ENCODE measurements at regions not wholly inside any gene's neighbourhood (a gene's known extent, or its start where the extent isn't known, plus 50 kb on each side); places are given as distances from the start of the nearest gene placed in this dataset.
A peak's percentile ranks its signal among the peaks of the same experiment; 100 is the strongest.

- FAIRE-seq (no peak), DNase-seq (no peak)
- Histone ChIP-seq H3K27me3 (ENCODE audit: control insufficient read depth in 3 of 3, insufficient read depth in 3 of 3, low read length in 3 of 3) (no peaks in the 10 kb centered on the region), H3K36me3 (ENCODE audit: control insufficient read depth in 3 of 3, insufficient read depth in 2 of 3, low read depth in 1 of 3, low read length in 3 of 3) (no peaks in the 10 kb centered on the region), H3K4me3 (ENCODE audit: low read depth in 1 of 3, low read length in 3 of 3) (no peak overlapping the region), H3K27ac (ENCODE audit: low read depth in 1 of 3, low read length in 2 of 3) (no peak overlapping the region), H3K4me1 (ENCODE audit: control insufficient read depth in 3 of 3, insufficient read depth in 2 of 3, low read depth in 1 of 3, low read length in 2 of 3) (no peaks in the 10 kb centered on the region), H3K9me3 (ENCODE audit: control insufficient read depth in 2 of 2, insufficient read depth in 1 of 2, low read depth in 1 of 2, low read length in 1 of 2) (no peaks in the 10 kb centered on the region)
Observed at GRCh38 chr2:228701506-228701905, 520.0 kb upstream of the SPHKAP start.

GRCh38 chr2:228700638-228701037, 519.2 kb upstream of the SPHKAP start:
- Histone ChIP-seq H3K36me3 (ENCODE audit: control insufficient read depth in 3 of 3, insufficient read depth in 2 of 3, low read depth in 1 of 3, low read length in 3 of 3) (no peaks in the 10 kb centered on the region), H3K4me3 (ENCODE audit: low read depth in 1 of 3, low read length in 3 of 3) (no peak overlapping the region), H3K27me3 (ENCODE audit: control insufficient read depth in 3 of 3, insufficient read depth in 3 of 3, low read length in 3 of 3) (no peaks in the 10 kb centered on the region), H3K4me1 (ENCODE audit: control insufficient read depth in 3 of 3, insufficient read depth in 2 of 3, low read depth in 1 of 3, low read length in 2 of 3) (no peaks in the 10 kb centered on the region), H3K27ac (ENCODE audit: low read depth in 1 of 3, low read length in 2 of 3) (no peak overlapping the region), H3K9me3 (ENCODE audit: control insufficient read depth in 2 of 2, insufficient read depth in 1 of 2, low read depth in 1 of 2, low read length in 1 of 2) (no peaks in the 10 kb centered on the region)
- no peak for DNase-seq
- WGBS, 3 donors = 75 to 84% (median 83%) methylated on average over 7 of the region's 7 CpGs
- no peak for FAIRE-seq

- no peaks in the 10 kb centered on the region for H3K9me3 ChIP-seq (ENCODE audit: control insufficient read depth in 2 of 2, insufficient read depth in 1 of 2, low read depth in 1 of 2, low read length in 1 of 2)
- WGBS, 3 donors = 91 to 95% (median 93%) methylated on average over 5 of the region's 5 CpGs
- H3K4me3 ChIP-seq (ENCODE audit: low read depth in 1 of 3, low read length in 3 of 3) = no peak overlapping the region
- FAIRE-seq = no peak
- no peak for DNase-seq
- H3K27ac ChIP-seq (ENCODE audit: low read depth in 1 of 3, low read length in 2 of 3) = no peak overlapping the region
- H3K27me3 ChIP-seq (ENCODE audit: control insufficient read depth in 3 of 3, insufficient read depth in 3 of 3, low read length in 3 of 3) = no peaks in the 10 kb centered on the region
- H3K4me1 ChIP-seq (ENCODE audit: control insufficient read depth in 3 of 3, insufficient read depth in 2 of 3, low read depth in 1 of 3, low read length in 2 of 3) = no peaks in the 10 kb centered on the region
- H3K36me3 ChIP-seq (ENCODE audit: control insufficient read depth in 3 of 3, insufficient read depth in 2 of 3, low read depth in 1 of 3, low read length in 3 of 3) = no peaks in the 10 kb centered on the region
Observed at GRCh38 chr2:228699888-228700287, 518.4 kb upstream of the SPHKAP start.

GRCh38 chr2:228699400-228699799, 517.9 kb upstream of the SPHKAP start:
- 38 to 58% (median 42%) methylated on average over 5 of the region's 5 CpGs for WGBS, 3 donors
- FAIRE-seq (no peak), DNase-seq (no peak)
- Histone ChIP-seq H3K36me3 (ENCODE audit: control insufficient read depth in 3 of 3, insufficient read depth in 2 of 3, low read depth in 1 of 3, low read length in 3 of 3) (no peaks in the 10 kb centered on the region), H3K27me3 (ENCODE audit: control insufficient read depth in 3 of 3, insufficient read depth in 3 of 3, low read length in 3 of 3) (no peaks in the 10 kb centered on the region), H3K4me1 (ENCODE audit: control insufficient read depth in 3 of 3, insufficient read depth in 2 of 3, low read depth in 1 of 3, low read length in 2 of 3) (no peaks in the 10 kb centered on the region), H3K4me3 (ENCODE audit: low read depth in 1 of 3, low read length in 3 of 3) (no peak overlapping the region), H3K9me3 (ENCODE audit: control insufficient read depth in 2 of 2, insufficient read depth in 1 of 2, low read depth in 1 of 2, low read length in 1 of 2) (no peaks in the 10 kb centered on the region), H3K27ac (ENCODE audit: low read depth in 1 of 3, low read length in 2 of 3) (no peak overlapping the region)

GRCh38 chr2:228698963-228699362, 517.5 kb upstream of the SPHKAP start:
- H3K4me1 ChIP-seq (ENCODE audit: control insufficient read depth in 3 of 3, insufficient read depth in 2 of 3, low read depth in 1 of 3, low read length in 2 of 3) = no peaks in the 10 kb centered on the region
- H3K9me3 ChIP-seq (ENCODE audit: control insufficient read depth in 2 of 2, insufficient read depth in 1 of 2, low read depth in 1 of 2, low read length in 1 of 2) = no peaks in the 10 kb centered on the region
- no peak overlapping the region for H3K27ac ChIP-seq (ENCODE audit: low read depth in 1 of 3, low read length in 2 of 3)
- no peaks in the 10 kb centered on the region for H3K27me3 ChIP-seq (ENCODE audit: control insufficient read depth in 3 of 3, insufficient read depth in 3 of 3, low read length in 3 of 3)
- WGBS, 3 donors = 43 to 67% (median 47%) methylated on average over 3 of the region's 3 CpGs
- no peak for DNase-seq
- no peak for FAIRE-seq
- no peak overlapping the region for H3K4me3 ChIP-seq (ENCODE audit: low read depth in 1 of 3, low read length in 3 of 3)
- H3K36me3 ChIP-seq (ENCODE audit: control insufficient read depth in 3 of 3, insufficient read depth in 2 of 3, low read depth in 1 of 3, low read length in 3 of 3) = no peaks in the 10 kb centered on the region

GRCh38 chr2:228697456-228697855, 516.0 kb upstream of the SPHKAP start:
- Histone ChIP-seq H3K9me3 (ENCODE audit: control insufficient read depth in 2 of 2, insufficient read depth in 1 of 2, low read depth in 1 of 2, low read length in 1 of 2) (no peaks in the 10 kb centered on the region), H3K36me3 (ENCODE audit: control insufficient read depth in 3 of 3, insufficient read depth in 2 of 3, low read depth in 1 of 3, low read length in 3 of 3) (no peaks in the 10 kb centered on the region), H3K4me3 (ENCODE audit: low read depth in 1 of 3, low read length in 3 of 3) (no peak overlapping the region), H3K27me3 (ENCODE audit: control insufficient read depth in 3 of 3, insufficient read depth in 3 of 3, low read length in 3 of 3) (no peaks in the 10 kb centered on the region), H3K27ac (ENCODE audit: low read depth in 1 of 3, low read length in 2 of 3) (no peak overlapping the region), H3K4me1 (ENCODE audit: control insufficient read depth in 3 of 3, insufficient read depth in 2 of 3, low read depth in 1 of 3, low read length in 2 of 3) (no peaks in the 10 kb centered on the region)
- no peak for DNase-seq
- FAIRE-seq = no peak
- 66 to 68% (median 66%) methylated on average over 3 of the region's 3 CpGs for WGBS, 3 donors

- Histone ChIP-seq H3K4me3 (ENCODE audit: low read depth in 1 of 3, low read length in 3 of 3) (no peak overlapping the region), H3K36me3 (ENCODE audit: control insufficient read depth in 3 of 3, insufficient read depth in 2 of 3, low read depth in 1 of 3, low read length in 3 of 3) (no peaks in the 10 kb centered on the region), H3K27me3 (ENCODE audit: control insufficient read depth in 3 of 3, insufficient read depth in 3 of 3, low read length in 3 of 3) (no peaks in the 10 kb centered on the region), H3K9me3 (ENCODE audit: control insufficient read depth in 2 of 2, insufficient read depth in 1 of 2, low read depth in 1 of 2, low read length in 1 of 2) (no peaks in the 10 kb centered on the region), H3K27ac (ENCODE audit: low read depth in 1 of 3, low read length in 2 of 3) (no peak overlapping the region), H3K4me1 (ENCODE audit: control insufficient read depth in 3 of 3, insufficient read depth in 2 of 3, low read depth in 1 of 3, low read length in 2 of 3) (no peaks in the 10 kb centered on the region)
- 79 to 84% (median 83%) methylated on average over 7 of the region's 7 CpGs for WGBS, 3 donors
- DNase-seq = no peak
- FAIRE-seq = no peak
Observed at GRCh38 chr2:228690681-228691080, 509.2 kb upstream of the SPHKAP start.

GRCh38 chr2:228689053-228689452, 507.6 kb upstream of the SPHKAP start:
- Histone ChIP-seq H3K27ac (ENCODE audit: low read depth in 1 of 3, low read length in 2 of 3) (no peak overlapping the region), H3K27me3 (ENCODE audit: control insufficient read depth in 3 of 3, insufficient read depth in 3 of 3, low read length in 3 of 3) (no peaks in the 10 kb centered on the region), H3K4me3 (ENCODE audit: low read depth in 1 of 3, low read length in 3 of 3) (no peak overlapping the region), H3K4me1 (ENCODE audit: control insufficient read depth in 3 of 3, insufficient read depth in 2 of 3, low read depth in 1 of 3, low read length in 2 of 3) (no peaks in the 10 kb centered on the region), H3K36me3 (ENCODE audit: control insufficient read depth in 3 of 3, insufficient read depth in 2 of 3, low read depth in 1 of 3, low read length in 3 of 3) (no peaks in the 10 kb centered on the region), H3K9me3 (ENCODE audit: control insufficient read depth in 2 of 2, insufficient read depth in 1 of 2, low read depth in 1 of 2, low read length in 1 of 2) (no peaks in the 10 kb centered on the region)
- no peak for FAIRE-seq
- 26 to 32% (median 30%) methylated on average over 7 of the region's 7 CpGs for WGBS, 3 donors
- no peak for DNase-seq

GRCh38 chr2:228688007-228688645, 506.6 kb upstream of the SPHKAP start:
- H3K36me3 ChIP-seq (ENCODE audit: control insufficient read depth in 3 of 3, insufficient read depth in 2 of 3, low read depth in 1 of 3, low read length in 3 of 3) = no peaks in the 10 kb centered on the region
- H3K27me3 ChIP-seq (ENCODE audit: control insufficient read depth in 3 of 3, insufficient read depth in 3 of 3, low read length in 3 of 3) = no peaks in the 10 kb centered on the region
- WGBS, 3 donors = 75 to 80% (median 79%) methylated on average over 5 of the region's 5 CpGs
- no peak for FAIRE-seq
- peak in 1 of 2 donors; percentile 5 for DNase-seq
- no peaks in the 10 kb centered on the region for H3K4me1 ChIP-seq (ENCODE audit: control insufficient read depth in 3 of 3, insufficient read depth in 2 of 3, low read depth in 1 of 3, low read length in 2 of 3)
- no peaks in the 10 kb centered on the region for H3K9me3 ChIP-seq (ENCODE audit: control insufficient read depth in 2 of 2, insufficient read depth in 1 of 2, low read depth in 1 of 2, low read length in 1 of 2)
- no peak overlapping the region for H3K4me3 ChIP-seq (ENCODE audit: low read depth in 1 of 3, low read length in 3 of 3)
- H3K27ac ChIP-seq (ENCODE audit: low read depth in 1 of 3, low read length in 2 of 3) = no peak overlapping the region

Measured in small intestine (tissue), 7 donors.